ENCODE measurements at regions not wholly inside any gene's neighbourhood (a gene's known extent, or its start where the extent isn't known, plus 50 kb on each side); places are given as distances from the start of the nearest gene placed in this dataset.

DNA sequence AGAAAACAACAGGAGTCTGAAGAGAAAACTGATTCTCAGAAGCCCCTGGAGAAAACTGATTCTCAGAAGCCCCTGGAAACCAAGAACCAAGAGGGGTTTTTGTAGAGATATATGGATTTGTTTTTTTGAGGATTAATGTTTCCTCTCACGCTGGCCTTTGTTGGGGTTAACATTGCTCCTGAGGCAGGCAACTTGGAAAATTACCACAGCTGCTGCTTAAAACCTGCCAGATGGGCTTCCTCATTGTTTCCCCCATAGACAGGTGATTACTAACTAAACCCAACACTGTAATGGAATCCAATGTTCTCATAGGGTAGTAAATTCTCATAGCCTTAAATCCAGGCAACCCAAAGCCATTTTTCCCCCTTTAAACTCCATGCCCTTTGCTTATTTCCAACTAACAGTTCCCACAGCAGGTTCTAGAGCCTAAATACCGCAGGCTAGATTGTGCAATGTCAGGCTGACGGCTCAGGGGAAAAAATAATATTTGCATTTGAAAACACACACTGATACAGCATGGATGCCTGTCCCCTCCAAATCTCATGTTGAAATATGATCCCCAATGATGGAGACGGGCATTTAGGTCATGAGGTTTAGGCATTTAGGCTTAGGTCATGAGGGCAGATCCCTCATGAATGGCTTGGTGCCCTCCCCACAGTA lies 272.3 kb upstream of the PKDCC start:
- no peak for DNase-seq

DNA sequence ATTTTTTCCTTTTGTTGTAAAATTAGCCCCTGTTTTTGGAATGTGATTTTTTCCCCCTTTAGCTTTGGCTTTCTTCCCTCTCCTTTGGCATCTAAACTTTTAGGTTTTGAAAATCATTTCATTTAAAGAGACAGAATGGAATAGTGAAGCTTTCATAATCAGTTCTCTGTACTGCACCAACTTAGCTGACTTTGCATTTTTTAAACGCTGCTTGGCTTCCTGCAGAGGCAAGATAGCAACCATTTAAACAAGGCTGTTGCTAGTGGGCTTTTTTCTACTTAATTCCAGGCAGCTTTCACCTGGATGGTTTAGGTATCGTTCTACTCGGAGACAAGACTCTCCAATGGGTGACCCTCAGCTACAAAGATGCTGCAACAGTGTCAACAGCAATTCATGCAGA lies 267.9 kb upstream of the PKDCC start:
- no peak for DNase-seq

DNA sequence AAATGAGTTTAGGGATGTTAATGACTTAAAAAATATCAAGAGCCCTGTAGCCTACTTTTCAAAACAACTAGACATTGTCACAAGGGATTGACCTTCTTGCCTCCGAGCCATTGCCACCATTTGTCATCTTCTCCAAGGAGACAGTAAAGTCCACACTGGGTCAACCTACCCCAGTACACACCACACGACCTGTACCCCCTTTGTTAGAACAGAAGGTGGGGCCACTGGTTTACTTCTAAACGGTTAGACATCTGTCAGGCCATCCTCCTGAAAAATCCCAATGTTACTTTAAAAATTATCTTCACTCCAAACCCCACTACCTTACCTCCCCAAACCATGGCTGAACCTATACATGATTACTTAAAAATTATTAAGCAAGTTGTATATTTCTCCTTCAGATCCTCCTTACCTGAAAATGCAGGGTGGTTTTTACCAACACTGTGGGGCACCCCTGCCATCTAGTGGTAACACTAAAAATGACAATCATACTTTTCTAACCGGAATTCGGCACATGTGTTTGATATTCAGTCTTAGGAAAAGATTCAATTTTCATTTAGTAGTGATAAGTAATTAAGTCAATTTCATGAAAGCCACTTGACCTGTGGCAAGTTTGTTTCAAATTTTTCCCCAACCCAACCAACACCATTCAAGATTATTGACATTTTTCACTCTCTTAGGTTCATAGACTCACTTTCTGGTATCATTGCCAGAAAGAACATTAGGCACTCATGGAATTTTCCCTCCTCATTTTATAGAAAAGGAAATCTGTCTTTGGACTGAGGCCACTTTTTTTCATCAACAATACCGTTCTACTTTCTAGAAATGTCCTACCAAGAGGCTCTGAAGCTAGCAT lies 265.3 kb upstream of the PKDCC start:
- no peak for DNase-seq

DNA sequence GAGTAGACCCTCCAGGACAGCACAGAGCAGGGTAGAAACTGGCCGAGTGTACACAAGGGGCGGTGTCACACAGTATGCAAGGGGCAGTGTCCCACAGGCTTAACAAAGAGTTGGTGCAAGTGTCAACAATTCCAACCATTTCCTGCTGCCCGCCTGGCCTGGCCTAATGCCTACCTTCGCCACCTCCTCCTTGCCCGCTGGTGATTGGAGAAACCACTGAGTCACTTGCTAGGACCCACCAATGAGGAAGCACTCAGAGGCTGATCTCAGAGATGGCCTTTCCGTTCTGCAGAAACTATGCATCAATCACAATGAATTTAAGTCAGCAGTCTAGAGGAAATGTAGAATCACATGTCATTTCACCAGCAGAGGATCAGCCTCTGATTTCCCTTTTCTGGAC lies 263.3 kb upstream of the PKDCC start:
- no peak for DNase-seq

DNA sequence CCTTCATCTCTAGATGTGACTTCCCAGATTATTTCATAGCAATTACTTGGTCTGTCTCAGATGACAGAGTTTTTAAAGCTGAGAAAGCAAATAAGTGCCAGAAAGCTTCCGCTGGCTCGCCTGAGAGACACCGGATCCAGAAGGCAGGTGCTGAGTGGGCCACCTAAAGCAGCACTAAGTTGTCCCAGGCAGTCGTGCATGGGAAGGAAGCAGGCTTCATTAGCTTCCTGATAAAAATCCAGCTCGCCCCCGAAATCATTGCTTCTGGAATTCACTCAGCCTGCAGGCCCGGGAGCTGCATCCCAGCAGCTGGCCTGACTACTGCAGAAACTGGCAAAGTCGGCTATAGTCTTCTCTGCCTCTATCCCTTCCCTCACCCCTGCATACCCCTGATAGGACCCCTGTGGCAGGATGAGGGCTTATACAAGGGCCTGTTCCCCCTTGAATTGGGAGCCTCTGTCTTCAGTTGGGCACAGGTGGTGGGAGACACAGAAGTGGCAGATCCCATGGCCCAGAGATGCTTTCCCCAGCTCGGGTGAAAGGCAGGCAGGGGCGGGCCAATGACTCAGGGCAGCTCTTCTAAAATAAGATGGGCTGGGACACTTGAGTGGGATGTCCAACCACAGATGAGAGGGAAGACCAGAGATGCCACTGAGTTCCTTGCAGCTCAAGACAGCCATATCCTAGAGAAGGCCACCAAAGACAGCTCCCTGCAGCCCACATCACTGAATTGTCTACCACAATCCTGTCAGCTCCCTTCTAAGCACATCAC lies 262.4 kb upstream of the PKDCC start:
- no peak for DNase-seq

DNA sequence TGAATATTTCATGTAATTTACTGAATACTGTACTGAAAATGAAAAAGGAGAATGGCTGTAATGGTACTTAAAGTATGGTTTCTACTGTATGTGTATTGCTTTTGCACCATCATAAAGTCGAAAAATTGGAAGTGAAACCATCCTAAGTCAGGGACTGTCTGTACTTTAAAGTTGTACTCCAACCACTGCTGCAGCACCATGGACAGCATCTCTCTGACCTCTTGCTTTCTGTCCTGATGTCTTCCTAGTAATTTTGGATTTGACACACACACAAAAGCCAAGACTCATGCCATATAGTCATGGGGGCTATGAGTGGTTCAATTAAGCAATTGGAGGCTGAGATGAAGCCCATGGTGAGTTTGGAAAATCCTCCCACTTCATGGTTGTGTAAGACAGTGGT lies 256.3 kb upstream of the PKDCC start:
- DNase-seq: peak; percentile 76

DNA sequence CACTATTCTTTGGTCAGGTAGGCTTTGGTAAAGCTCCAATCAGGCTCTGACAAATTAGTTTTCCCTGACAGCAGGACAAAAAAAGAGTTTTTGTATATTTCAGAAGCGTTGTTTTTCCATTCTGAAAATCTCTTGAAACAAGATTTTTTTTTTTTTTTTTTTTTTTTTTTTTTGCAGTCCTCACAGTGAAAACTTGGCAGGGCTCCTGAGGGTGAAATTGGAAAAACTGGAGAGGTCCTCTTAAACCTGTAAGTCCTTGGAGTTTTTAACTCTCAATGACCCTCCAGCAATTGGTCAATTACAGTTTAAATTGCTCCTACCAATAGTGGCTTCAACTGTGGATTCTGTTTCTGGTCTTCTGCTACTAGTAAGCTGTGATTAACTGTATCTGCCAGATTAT lies 244.5 kb upstream of the PKDCC start:
- DNase-seq: no peak

DNA sequence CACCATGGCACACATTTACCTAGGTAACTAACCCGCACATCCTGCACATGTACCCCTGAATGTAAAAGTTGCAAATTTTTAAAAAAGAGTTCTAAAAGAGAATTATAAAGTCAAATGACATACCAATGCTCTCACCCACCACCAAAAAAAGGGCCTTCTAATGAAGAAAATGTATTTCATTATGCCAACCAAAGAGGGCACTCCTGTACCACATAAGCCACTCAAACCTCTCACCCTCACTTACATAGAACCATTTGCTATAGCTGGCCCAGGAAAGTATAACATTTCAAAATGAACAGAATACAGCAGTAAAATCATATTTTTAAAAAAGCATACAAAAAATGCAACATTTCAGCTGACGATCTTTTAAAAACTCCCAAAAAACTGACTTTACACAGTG lies 241.5 kb upstream of the PKDCC start:
- no peak for DNase-seq

DNA sequence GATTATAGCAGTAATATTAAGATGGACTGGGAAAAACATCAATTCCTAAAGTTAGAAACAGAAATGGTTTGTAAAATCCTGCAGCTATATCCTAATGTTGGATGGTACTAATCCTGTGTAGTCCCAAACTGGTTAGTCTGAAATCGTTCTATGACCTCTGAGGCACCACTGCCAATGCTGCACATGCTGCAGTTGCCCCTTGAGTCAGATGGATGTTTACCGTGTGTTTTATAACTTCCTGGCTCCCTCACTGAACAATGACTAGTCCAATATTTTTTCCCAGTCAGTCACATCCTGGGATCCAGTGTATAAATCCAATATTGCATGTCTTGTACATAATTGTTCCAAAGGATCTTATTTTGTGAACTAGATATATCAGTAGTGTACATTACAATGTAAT lies 226.7 kb upstream of the PKDCC start:
- DNase-seq: no peak

DNA sequence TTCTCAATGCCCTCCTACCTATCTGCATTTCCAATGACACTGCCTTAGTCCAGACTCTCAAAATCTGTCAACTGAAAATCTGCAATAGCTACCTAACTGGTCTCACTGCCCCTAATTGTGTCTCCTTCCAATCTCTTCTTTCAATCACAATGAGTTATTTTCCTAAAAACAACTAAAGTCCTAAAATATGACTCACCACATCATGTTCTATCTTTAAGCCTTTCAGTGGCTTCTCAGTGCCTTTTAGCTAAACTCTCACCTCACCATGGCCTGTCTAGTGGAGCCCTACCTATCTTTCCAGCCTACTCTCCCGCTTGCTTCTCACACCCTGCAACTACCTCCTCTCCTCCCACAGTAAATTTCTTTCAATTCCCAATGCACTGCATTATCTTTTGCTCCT lies 220.9 kb upstream of the PKDCC start:
- no peak for DNase-seq

DNA sequence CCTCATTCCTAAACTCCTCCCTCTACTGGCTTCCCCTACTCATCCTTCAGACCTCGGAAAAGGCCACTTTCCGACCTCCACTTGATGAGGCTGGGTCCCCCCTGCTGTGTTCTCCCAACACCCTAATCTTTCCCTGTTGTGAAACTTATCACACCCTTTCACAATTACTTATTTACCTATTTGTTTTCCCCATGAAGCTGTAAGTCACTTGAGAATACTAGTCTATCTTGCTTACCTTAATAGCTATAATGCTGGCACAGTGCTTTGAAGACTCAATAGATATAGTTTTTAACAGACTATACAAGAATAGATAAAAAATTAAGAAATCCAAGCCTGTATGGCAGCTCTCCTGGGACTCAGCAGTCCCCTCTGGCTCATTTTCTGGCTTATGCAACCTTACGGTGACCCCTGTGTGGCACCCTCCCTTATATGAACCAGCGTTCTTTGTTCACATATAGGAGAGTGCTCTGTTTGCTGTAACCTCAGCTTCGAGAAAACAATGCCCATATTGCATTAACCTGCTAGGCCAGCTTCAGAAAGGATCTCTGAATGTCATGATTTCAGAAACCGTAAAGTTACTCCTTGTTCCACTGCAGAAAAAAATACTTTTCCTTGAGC lies 220.4 kb upstream of the PKDCC start:
- DNase-seq: no peak

DNA sequence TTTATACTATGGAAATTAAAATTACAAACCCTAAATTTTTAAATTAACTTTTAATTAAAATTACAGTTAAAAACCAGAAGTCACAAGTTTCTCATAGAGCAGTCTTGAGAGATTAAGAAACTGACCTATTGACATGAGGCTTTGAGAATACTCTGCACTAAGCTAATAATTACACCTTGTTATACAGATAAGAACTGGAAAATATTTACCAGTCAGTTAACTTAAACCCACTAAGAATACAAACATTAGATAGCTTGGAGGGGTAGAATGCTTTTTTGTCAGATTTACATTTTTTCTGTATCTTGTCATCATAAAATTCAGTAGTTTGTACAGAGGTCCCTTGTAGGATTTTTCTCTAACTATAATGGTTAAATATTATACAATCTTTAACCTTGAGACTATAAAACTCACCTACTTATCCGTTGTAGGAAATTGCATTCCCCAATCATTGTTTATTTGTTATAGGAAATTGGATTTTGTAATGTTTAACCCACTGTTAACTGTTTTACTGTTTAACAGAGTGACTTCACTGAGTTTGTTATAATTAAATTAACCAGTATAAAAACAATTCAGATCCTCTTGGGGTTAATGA lies 219.7 kb upstream of the PKDCC start:
- DNase-seq: no peak

DNA sequence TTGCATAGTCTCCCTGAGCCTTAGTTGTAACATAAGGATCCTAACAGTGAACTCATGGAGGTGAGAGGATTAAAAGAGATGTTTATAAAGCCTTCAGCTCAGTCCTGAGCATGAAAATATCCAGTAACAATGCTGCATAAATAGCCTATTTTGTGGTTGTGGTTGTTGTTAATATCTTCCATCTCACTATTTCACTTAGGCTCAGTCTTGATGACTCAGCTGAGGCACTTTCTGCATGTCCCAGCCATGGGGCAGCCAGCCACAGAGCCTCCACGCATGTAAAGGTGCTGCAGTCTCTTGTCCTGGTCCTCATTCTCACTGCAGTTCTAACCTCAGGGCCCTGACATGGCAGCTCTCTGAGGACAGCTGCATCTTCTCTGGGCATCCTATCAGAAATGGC lies 218.8 kb upstream of the PKDCC start:
- no peak for DNase-seq

DNA sequence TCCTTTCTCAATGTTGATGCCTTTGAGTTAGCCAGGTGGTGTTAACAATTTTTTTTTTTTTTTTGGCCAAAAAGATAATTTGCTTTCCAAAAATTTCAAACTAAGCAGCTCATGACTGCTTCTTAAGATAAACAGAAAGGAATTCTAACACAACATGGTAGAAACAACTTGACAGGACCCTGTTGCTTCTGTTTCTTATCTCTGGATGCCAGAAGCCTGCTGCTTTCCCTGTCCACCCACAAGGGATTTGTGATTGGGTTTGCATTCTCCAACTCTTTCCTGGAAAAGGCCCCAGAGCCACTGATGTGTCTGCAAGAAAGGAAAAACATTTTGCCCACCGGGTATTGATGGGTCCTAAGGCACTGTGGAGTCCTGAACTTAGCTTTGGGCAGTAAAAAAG lies 217.2 kb upstream of the PKDCC start:
- DNase-seq: no peak

DNA sequence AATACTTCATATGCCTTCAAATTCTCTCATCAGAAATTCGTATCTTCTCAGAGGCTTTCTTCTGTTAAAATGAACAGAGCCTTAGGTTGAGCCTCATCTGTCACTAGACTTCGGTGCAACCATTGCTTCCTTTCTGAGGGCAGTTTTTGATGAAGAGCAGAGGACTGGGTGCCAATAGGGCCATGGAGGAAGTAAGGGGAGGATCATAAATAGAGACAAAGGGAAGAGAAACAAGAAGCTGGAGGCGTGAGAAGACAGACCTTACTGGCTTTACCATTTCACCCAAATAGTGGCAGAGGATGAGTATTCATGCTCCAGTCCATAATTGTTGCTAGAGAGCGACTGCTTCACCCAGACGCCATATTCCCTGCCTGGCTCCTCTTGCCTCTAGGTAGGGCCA lies 215.6 kb upstream of the PKDCC start:
- DNase-seq: no peak

DNA sequence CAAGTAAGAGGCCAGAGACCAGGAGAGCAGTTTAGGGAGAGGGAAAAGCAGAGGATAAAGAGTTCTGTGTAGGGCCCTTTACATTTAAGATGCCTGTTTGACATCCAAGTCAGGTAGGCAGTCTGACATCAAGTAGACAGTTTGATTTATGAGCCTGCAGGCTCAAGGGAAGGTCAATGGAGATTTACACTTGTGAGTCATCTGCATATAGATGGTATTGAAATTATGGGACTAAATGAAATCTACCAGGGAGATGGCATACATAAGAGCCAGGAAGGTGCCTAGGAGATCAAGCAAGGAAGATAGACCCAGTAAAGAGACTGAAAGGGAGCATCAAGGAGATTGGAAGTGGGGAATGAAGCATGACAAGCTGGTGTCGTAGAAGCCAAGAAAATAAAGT lies 212.4 kb upstream of the PKDCC start:
- DNase-seq: no peak

DNA sequence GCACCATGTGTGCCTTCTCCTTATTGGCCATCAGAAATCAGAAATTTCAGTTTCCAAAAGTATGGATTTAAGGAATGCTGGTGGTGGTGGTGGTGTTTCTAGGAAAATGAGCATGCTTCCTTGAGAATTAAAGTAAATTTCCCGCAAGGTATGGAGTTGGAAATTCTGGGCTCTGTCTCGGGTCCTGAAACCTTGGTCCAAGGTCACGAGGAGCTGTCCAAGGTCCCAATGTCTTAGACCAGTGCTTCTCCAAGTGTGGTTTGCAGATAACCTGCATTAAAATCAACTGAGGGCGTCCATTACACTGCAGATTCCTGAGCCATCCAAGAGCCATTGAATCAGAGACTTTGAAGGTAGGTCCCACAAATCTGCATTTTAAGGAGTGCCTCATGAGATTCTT lies 210.9 kb upstream of the PKDCC start:
- peak; percentile 84 for DNase-seq

DNA sequence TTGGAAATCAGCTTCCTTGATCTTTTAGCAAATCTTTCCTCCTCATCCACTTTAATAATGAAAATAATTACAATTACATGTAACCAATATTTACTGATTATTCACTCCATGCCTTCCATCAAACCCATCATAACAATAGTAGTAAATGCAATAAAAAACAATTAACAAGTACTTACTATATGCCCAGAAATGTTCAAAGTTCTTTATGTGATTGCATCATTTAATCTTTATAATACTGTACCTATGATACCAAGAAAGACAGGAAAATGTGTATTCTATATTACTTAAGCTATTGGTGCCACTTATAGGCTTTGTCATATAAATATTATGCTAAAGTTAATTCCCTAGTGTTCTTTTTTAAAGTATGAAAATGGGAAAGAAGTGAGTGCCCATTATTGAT lies 210.2 kb upstream of the PKDCC start:
- DNase-seq: no peak

DNA sequence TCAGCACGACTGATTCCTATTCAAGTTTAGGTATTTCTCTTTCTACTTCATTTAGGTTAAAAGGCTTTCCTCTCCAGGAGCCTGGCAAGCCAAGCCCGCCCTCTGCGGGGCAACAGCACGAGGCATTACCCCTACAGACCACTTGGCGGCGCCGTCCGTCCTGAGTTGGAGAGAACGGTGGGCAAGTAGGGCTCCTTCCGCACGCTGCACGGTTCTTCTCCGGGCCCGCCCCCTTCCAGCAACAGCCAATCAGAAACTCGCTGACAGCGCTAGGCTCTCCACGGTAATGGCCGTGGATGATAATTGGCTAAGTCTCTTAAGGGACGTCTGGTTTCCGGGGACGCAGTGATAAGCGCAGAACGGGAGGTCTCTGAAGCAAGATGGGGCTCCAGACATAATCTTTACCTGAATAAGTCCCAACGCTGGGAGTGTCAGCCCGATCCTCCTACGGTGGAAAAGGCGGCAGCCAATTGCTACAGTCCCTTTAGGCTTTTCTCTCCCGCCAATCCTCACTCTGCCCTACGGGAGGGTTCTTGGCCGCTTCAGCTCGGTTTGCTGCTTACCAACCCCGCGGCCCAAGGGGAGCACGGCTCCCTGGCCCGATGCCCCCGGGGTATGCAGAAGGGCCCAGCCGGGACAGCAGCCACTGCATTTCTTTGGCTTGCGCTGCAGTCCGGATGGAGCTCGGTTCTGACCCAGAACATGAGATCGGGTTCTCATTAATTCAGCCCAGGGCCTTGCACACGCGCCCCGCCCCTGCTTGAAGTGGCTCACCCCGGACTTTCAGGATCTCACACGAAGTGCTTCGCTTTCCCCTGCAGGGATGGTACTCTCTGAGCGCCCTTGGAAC lies 206.9 kb upstream of the PKDCC start:
- peak; percentile 96 for DNase-seq

DNA sequence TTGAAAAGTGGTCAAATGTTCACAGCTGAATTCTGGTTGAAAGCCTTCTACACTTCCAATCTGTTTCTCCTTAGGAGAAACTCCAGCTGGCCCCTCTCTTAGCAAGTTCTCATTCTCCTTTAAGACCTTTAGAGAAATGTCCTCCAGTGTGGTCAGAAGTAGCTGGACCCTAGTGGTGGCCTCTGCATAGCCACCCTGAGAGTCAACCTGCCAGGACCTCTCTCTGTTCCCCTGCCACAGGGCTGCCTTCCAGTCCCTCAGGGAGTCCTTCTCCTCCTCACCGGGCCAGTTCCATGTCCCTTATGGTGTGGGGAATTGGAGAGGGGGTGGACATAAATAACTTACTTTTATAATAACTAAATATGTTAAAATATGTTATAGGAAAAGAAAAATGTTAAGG lies 200.9 kb upstream of the PKDCC start:
- DNase-seq: no peak

DNA sequence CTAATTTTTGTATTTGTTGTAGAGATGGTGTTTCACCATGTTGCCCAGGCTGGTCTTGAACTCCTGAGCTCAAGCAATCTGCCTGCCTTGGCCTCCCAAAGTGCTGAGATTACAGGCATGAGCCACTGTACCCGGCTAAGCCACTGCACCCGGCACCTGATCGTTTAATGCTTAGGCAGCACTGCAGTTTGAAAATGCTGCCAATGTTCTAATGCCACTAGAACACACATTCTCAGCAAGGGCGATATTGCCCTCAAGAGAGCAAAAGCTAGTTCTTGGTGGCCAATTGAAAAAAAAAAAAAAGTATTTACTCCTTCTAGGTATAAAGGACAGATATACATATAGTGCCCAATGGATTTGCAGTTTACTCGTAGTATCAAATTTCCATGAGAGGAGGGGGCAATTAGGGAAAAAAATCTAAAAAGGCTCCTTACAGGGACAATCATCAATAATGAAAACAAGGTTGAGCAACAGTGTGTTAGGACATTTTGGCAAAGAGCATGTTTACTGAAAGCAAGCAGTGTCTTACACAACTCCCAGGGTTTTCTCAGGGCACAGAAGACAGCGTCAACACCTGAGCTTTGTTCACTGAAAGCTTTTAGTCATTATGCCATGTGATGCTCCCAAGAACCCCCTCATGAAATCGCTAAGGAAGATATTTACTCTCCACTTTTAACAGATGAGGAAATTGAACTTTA lies 199.9 kb upstream of the PKDCC start:
- DNase-seq: no peak
